ENCODE measurements at regions not wholly inside any gene's neighbourhood (a gene's known extent, or its start where the extent isn't known, plus 50 kb on each side); places are given as distances from the start of the nearest gene placed in this dataset.
A peak's percentile ranks its signal among the peaks of the same experiment; 100 is the strongest.

GRCh38 chr18:79583426-79583825 lies 96.2 kb upstream of the CTDP1 start:
- DNase-seq = peak; percentile 44
- intact Hi-C loops (cut with DNase I) = no loop called here
- Histone ChIP-seq H3K36me3 (no peaks in the 10 kb centered on the region), H3K4me3 (no peak overlapping the region), H3K27me3 (no peaks in the 10 kb centered on the region), H3K27ac (no peak overlapping the region), H3K9me3 (no peaks in the 10 kb centered on the region), H3K4me1 (no peaks in the 10 kb centered on the region)
- no peak for ATAC-seq
- no peak for TF ChIP-seq CTCF (IDR thresholded peaks at IDR 0.05)

- ATAC-seq (no peak), DNase-seq (peak; percentile 54)
- no peaks in the 10 kb centered on the region for H3K9me3 ChIP-seq
- H3K36me3 ChIP-seq = no peaks in the 10 kb centered on the region
- H3K4me1 ChIP-seq = no peaks in the 10 kb centered on the region
- H3K27me3 ChIP-seq = no peaks in the 10 kb centered on the region
- no peak overlapping the region for H3K27ac ChIP-seq
- intact Hi-C loops (cut with DNase I) = no loop called here
- TF ChIP-seq CTCF (IDR thresholded peaks at IDR 0.05) = no peak
- no peak overlapping the region for H3K4me3 ChIP-seq
Measured at GRCh38 chr18:79583984-79584401, 95.6 kb upstream of the CTDP1 start.

GRCh38 chr18:79584491-79585394 lies 94.9 kb upstream of the CTDP1 start:
- H3K27me3 ChIP-seq = no peaks in the 10 kb centered on the region
- no peak overlapping the region for H3K27ac ChIP-seq
- DNase-seq = peak; percentile 48
- no peak for TF ChIP-seq CTCF (IDR thresholded peaks at IDR 0.05)
- no peaks in the 10 kb centered on the region for H3K4me1 ChIP-seq
- intact Hi-C loops (cut with DNase I) = no loop called here
- no peak overlapping the region for H3K4me3 ChIP-seq
- no peaks in the 10 kb centered on the region for H3K36me3 ChIP-seq
- no peaks in the 10 kb centered on the region for H3K9me3 ChIP-seq
- no peak for ATAC-seq

GRCh38 chr18:79585395-79586370 lies 93.9 kb upstream of the CTDP1 start:
- Histone ChIP-seq H3K4me3 (no peak overlapping the region), H3K4me1 (no peaks in the 10 kb centered on the region), H3K9me3 (no peaks in the 10 kb centered on the region), H3K36me3 (no peaks in the 10 kb centered on the region), H3K27me3 (no peaks in the 10 kb centered on the region), H3K27ac (no peak overlapping the region)
- peak; percentile 42 for DNase-seq
- TF ChIP-seq CTCF (IDR thresholded peaks at IDR 0.05) = no peak
- intact Hi-C loops (cut with DNase I) = no loop called here
- no peak for ATAC-seq

- Histone ChIP-seq H3K36me3 (no peaks in the 10 kb centered on the region), H3K4me1 (no peaks in the 10 kb centered on the region), H3K9me3 (no peaks in the 10 kb centered on the region), H3K27me3 (no peaks in the 10 kb centered on the region), H3K27ac (no peak overlapping the region), H3K4me3 (no peak overlapping the region)
- ATAC-seq = no peak
- no peak for TF ChIP-seq CTCF (IDR thresholded peaks at IDR 0.05)
- intact Hi-C loops (cut with DNase I) = no loop called here
- DNase-seq = peak; percentile 57
Measured at GRCh38 chr18:79586436-79587225, 93.0 kb upstream of the CTDP1 start.
